Activated naive CD4-positive, alpha-beta T cell treated with anti-CD3 and anti-CD28 coated beads, Interleukin-2, amount 50 U/mL, for 16 hours (primary cell): ENCODE measurements at regions not wholly inside any gene's neighbourhood (a gene's known extent, or its start where the extent isn't known, plus 50 kb on each side); places are given as distances from the start of the nearest gene placed in this dataset.

Experiments used
- DNase-seq: peaks from one replicate; pipeline ENCODE4 v3.0.0-alpha.2; 2020

- DNase-seq, result no peak
Observed at GRCh38 chr2:220143336-220143735, 515.9 kb downstream of the SLC4A3 start.

- no peak for DNase-seq
Observed at GRCh38 chr2:220144411-220144810, 517.0 kb downstream of the SLC4A3 start.

DNA sequence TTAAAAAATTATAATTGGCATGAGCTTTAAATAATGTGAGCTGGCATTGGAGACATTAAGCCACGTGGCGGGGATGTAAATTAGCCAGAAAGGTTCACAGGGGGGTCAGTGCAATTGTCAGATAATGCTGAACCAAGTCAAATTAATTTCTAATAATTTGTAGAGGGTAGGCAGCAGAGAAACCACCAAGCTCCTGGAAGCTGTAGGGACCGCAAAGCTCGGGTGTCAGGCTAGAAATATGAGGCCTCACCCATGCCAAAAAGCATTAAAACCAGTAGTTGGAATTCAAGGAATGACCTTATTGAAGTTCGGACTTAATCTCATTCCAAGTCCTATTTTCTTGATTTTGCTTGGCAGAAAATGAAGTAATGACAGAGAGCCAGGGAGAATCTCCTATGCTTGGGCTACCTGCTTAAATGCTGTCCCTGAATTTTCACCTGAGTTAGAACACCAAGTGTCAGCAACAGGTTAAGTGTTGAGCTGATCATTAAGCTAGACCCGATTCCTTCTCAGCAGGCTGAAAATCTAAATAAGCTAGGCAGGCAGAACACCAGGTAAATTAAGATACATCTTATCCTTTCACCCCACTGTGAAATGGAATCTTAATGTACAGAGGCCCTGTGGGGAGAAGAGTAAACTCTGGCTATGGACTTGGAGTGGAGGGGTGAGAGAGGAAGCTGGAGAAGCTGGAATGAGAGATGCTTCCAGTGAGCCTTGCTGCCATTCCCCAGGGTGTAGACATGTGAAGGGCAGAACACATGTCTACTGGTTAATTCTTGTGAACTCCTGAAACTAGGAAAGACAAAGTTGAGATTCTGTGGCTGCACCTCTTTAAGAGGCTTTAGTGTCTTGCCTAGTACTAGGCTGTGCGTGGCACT, 520.0 kb downstream of the SLC4A3 start:
- DNase-seq, result no peak

DNA sequence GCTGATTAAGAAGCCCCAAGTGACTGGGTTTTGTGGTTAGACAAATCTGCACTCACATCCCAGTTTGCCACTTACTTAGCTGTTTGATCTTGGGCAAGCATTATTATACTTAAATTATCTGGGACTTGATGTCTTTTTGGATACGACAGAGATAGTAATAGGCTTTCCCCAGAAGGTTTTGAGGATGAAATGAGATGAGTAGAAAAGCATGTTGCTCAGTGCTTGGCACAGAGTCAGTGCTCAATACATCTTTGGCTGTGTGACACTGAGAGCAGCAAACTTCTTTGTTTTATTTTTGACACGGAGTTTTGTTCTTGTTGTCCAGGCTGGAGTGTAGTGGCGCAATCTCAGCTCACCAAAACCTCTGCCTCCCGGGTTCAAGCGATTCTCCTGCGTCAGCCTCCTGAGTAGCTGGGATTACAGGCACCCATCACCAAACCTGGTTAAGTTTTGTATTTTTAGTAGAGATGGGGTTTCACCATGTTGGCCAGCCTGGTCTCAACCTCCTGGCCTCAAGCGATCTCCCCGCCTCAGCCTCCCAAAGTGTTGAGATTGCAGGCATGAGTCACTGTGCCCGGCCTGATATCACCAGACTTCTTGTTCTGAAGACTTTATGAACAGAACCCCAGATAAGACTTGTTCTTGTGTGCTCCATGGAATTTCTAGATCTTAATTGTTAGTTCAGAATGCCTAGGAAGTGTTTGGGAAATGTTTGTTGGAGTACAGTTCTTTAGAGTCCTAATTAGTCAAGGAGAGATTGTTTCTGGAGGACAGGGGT, 521.2 kb downstream of the SLC4A3 start:
- no peak for DNase-seq

DNA sequence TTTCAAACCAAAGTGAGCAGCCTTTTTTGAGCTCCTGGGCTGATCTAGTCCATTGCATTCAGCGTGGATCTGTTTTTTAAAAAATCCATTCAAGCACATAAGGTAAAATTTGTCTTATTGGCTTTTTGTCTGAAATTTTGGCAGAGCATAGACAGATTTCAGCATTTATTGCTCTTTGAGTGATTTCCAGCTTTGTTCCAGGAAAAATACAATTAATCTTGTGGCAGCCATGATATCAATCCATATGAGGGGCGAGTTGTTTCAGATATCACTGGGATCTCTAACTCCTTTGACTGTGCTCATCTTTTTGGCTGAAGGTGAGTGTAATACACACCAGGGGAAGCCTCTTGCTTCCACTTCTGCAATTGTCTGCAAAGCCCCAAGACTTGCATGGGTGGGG, 523.9 kb downstream of the SLC4A3 start:
- DNase-seq, result no peak

DNA sequence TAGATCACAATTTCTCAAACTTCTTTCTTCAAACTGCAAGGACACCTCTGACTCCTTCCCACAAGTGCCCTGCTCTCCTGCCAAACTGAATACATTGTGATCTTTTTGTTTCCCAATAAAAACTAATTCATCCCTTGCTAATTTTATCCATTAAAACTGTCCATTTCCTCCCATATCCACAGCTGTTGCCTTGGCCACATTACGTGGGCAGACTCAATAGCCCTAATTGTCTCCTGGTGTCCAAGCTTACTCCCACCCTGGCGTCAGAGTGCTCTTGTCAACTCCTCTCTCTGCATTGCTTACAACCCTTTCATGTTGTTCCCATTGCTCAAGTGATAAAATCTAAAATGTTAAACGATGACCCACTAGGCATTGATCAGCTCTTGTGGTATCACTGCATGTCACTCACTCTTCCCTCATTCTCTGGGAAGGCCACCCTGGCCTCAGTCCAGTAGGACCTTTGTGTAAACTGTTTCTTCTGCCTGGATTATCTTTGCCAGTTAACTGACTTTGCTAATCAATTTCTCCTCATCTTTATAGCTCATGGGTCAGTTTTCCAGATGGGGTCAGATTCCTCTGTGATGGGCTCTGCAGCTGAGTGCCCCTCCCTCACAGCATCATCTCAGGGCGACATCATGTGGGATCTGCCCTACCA, 525.0 kb downstream of the SLC4A3 start:
- DNase-seq, result no peak

DNA sequence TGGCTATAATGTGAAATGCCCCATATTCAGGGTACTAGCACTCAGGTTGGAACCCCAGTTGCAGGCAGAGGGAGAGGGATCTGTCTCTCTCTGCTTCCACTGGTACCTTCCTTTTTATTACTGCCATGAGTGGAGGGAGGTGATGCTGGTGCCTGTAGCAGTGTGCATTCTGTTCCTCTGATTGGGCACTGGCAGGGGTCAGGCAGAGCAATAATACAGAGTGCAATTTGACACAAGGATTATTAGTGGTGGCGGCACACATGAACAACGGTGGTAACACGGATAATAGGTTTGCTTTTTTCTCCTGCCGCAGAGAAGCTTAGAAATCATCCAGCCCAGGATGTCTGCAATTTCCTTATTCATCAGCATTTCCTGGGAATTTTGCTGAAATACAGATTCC, 525.7 kb downstream of the SLC4A3 start:
- DNase-seq, result no peak

DNA sequence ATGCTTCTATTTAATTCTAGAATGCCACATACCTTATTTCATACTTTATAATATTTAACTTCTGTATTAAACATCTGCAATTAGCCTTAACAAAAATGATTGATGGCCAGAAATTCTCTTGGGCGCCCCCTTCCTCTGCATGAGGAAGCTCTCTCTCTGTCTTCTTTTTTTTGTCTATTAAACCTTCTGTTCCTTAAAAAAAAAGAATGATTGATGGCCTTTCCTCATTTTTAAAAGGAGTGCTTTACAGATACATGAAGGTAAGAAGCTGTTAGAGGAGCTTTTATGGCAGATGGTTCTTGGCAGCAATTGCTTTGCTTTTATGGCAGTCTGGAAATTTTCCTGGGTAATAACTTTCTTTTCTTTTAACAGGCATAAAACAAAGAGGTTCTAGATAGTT, 526.9 kb downstream of the SLC4A3 start:
- no peak for DNase-seq

- no peak for DNase-seq
Observed at GRCh38 chr2:220157312-220157711, 529.9 kb downstream of the SLC4A3 start.

DNA sequence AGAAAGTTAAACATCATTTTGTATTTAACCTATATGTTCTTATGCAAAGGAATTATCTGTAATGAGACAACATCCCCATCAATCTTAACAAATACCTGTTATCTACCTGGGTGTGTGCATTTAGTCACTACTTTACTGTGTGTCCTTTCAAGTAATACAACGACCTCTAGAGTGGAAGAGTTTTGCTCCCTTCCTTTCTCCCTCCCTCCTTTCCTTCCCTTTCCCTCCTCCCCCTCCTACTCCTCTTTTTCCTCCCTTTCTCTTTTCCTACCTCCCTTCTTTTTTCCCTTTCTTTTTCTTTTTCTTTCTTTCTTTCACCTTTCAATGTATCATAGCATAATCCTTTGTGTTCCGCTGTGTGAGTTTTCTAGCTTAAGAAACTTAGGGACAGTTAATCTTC, 532.3 kb downstream of the SLC4A3 start:
- no peak for DNase-seq

- DNase-seq, result no peak
Observed at GRCh38 chr2:220162320-220162719, 534.9 kb downstream of the SLC4A3 start.

DNA sequence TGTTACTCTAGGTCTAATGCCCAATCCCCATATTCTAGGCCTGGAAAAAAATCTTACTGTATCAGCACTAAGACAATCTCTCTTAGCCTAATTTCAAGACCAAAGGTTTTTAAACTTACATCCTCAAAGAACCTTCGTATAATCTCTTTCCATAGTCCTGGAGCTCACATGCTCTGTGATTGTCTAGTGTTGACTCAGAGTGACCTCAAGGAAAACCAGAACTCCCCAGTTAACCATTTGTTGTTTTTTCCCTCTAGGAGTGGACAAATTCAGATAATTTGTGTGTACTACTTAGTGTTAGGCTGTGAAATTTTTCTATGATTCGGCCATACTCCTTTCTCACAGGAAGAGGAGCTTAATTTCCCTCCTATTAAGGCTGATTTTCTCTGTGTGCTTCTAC, 536.1 kb downstream of the SLC4A3 start:
- DNase-seq, result no peak

GRCh38 chr2:220165401-220165800, 538.0 kb downstream of the SLC4A3 start:
- DNase-seq, result no peak

- DNase-seq, result no peak
Observed at GRCh38 chr2:220166616-220167015, 539.2 kb downstream of the SLC4A3 start.

DNA sequence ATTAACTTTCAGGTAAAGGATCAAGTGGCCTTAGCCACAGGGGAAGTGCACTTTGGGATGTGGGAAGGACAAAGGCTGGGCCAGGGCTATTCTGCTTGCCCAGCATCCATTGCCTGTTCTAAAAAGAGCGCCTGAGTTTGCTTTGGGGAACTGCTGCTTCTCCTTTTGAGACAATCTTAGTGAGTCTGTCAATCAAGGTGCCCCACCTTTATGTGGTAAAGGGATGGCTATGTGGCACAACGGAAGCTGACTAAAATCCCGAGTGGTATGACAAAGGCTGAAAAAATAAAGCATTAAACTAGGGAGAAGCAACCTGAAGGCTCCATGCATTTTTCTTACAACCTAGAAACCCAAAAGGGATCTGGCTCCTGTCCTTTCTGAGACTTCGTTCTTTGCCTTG, 540.5 kb downstream of the SLC4A3 start:
- DNase-seq, result no peak

GRCh38 chr2:220168891-220169546, 541.6 kb downstream of the SLC4A3 start:
- no peak for DNase-seq

- DNase-seq, result no peak
Observed at GRCh38 chr2:220174826-220175225, 547.4 kb downstream of the SLC4A3 start.

DNA sequence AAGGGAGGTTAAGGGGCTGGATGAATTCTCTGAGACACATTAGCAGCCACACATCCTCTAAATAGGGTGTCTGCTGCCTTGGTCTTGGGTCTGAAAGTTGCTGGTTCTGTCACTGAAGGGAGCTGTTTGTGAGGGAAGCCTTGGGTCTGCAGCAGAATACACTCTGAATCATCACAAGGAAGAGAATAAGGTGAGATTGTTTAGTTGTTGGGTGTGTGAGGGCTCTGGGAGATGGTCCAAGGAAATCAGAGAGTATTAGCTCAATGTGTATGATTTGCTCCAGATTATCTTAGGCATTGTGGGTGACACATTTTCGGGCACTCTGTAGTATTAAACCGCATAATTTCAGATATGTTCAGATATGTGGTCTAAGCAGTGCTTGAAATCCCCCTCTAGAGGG, 548.5 kb downstream of the SLC4A3 start:
- no peak for DNase-seq

GRCh38 chr2:220178991-220179695, 551.7 kb downstream of the SLC4A3 start:
- DNase-seq, result no peak

DNA sequence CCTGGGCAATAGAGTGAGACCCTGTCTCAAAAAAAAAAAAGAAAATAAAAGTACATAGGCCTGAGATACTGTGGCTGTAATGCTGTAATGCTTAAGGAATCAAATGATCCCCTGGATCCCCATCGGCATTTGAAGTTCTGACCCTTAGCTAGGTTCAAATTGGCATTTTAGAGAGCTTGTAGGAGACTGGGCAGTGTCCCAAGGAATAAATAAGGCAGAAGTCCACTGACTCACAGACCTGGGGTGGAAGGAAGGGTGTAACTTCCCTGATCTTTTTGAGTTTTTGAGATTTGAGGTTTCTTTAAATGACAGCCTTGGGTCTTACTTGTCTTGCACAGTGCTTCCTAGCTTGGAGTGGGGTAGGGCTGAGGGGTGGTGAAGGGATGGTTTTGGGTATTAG, 553.7 kb downstream of the SLC4A3 start:
- no peak for DNase-seq

- no peak for DNase-seq
Observed at GRCh38 chr2:220182790-220183189, 555.4 kb downstream of the SLC4A3 start.

DNA sequence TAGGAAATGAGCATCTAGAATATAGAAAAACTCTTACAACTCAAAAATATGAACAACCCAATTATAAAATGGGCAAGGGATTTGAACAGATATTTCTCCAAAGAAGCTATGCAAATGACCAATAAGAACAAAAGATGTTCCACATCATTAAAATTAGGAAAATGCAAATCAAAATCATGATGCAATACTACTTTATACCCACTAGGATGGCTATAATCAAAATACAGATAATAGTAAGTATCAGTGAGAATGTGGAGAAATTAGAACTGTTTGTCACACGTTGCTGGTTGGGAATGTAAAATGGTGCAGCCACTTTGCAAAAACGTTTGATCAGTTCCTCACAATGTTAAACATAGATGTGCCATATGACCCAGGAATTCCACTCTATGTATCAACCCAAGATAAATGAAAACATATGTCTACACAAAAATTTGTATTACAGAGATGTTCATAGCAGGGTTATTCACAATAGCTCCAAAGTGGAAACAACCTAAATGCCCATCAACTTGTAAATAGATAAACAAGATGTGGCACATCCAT, 558.4 kb downstream of the SLC4A3 start:
- DNase-seq, result no peak
